ENCODE measurements at regions not wholly inside any gene's neighbourhood (a gene's known extent, or its start where the extent isn't known, plus 50 kb on each side); places are given as distances from the start of the nearest gene placed in this dataset.

DNA sequence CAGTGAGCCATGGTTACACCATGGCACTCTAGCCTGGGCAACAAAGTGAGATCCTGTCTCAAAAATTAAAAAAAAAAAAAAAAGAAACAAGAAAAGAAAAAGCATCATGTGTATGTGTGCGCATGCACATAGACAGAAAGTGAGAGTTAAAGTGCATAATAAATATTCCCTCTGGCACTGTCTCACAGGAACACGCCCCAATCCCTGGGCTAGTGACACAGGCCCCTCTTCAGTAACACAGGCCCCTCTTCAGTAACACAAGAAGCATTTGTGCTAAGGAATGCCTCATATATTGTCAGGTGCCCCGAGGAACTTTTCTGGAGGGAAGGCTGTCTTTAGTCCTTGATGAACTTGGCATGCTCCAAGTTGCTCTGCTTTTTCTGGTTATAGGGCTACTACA is 57.5 kb downstream of the RPL27A start:
- no peak overlapping the region for H3K4me2 ChIP-seq (ENCODE audit: low read length)
- no peaks in the 10 kb centered on the region for H3K27me3 ChIP-seq (ENCODE audit: control insufficient read depth, insufficient read depth, low read length)
- no peaks in the 10 kb centered on the region for H3K4me1 ChIP-seq (ENCODE audit: control insufficient read depth, insufficient read depth, low read length)
- H3K4me3 ChIP-seq (ENCODE audit: low read length): no peak overlapping the region
- H3K9ac ChIP-seq (ENCODE audit: low read depth, low read length): no peak overlapping the region
- peaks cover 7% of the 10 kb centered on the region for H3K36me3 ChIP-seq (ENCODE audit: insufficient read depth, low read length)
- no peaks in the 10 kb centered on the region for H3K9me3 ChIP-seq (replicated peaks; ENCODE audit: low read length)

- H3K36me3 ChIP-seq (ENCODE audit: insufficient read depth, low read length): peaks cover 6% of the 10 kb centered on the region
Measured at GRCh38 chr11:8744423-8744822, 61.8 kb downstream of the RPL27A start.

DNA sequence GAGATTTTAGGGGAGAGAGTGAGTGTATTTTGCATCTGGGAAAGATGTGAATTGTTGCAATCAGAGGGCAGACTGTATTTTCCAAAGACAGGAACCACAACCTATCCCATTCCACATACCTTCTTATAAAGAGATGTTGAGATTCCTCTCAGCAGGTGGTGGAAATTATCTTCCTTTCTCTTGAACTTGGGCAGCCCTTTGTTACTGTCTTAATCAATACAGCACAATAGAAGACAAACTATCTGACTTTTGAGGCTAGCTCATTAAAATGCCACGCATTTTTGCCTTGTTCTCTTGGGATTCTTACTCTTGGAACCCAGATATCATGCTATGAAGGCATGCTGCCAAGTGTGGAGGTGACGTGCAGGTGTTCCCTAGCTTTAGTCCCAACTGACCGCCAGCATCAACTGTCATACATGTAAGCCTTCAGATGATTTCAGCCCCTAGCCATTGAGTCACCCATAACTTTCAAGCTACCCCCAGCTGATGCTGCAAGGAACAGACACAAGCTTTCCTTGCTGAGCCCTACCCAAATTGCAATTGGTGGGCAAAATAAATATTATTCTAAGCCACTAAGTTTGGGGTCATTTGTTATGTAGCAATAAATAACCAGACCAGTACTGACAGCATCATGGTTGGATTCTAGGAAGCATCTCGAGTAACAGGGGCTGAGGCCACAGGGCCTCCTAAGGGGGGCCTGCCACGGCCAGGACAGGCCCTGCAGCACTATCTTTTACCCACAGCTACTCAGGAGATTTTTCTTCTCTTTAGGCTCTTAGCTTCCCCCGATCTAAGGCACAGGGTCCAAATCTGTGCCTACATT is 63.0 kb downstream of the RPL27A start:
- Histone ChIP-seq H3K27me3 (ENCODE audit: control insufficient read depth, insufficient read depth, low read length) (no peaks in the 10 kb centered on the region), H3K9ac (ENCODE audit: low read depth, low read length) (no peak overlapping the region), H3K4me1 (ENCODE audit: control insufficient read depth, insufficient read depth, low read length) (no peaks in the 10 kb centered on the region), H3K9me3 (replicated peaks; ENCODE audit: low read length) (no peaks in the 10 kb centered on the region), H3K4me2 (ENCODE audit: low read length) (no peak overlapping the region), H3K4me3 (ENCODE audit: low read length) (no peak overlapping the region), H3K36me3 (ENCODE audit: insufficient read depth, low read length) (peaks cover 7% of the 10 kb centered on the region)

More at GRCh38 chr11:8744423-8744822, 61.8 kb downstream of the RPL27A start:
- Histone ChIP-seq H3K9me3 (replicated peaks; ENCODE audit: low read length) (no peaks in the 10 kb centered on the region), H3K4me3 (ENCODE audit: low read length) (no peak overlapping the region), H3K9ac (ENCODE audit: low read depth, low read length) (no peak overlapping the region), H3K27me3 (ENCODE audit: control insufficient read depth, insufficient read depth, low read length) (no peaks in the 10 kb centered on the region), H3K4me1 (ENCODE audit: control insufficient read depth, insufficient read depth, low read length) (no peaks in the 10 kb centered on the region), H3K4me2 (ENCODE audit: low read length) (no peak overlapping the region)

DNA sequence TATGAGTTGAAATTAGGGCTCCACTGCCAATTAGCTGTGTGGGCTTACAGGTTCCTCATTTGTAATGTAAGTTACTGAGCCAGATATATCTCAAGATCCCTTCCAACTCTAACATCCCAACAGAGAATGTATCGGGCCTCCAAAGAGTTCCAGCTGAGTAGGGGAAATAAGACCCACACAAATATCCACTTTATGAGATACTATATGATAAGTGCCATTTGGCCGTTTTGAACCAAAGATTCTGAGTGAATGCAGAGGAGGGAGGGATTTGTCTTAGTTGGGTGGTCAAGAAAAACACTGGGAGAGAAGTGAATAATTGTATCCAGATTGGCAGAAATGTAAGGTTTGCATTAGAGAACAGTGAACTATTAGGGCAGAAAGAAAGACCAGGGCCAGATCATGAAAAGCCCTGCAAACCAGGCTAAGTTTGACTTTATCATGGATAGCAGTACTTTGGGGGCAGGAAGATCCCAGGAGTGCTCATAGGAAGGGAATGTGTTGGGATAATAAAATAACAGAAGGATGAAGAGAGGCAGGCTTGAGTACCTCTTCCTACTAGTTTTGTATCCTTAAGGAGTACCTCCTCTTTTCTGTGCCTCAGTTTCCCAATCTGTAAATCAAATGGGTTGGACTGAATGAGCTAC is 63.9 kb downstream of the RPL27A start:
- Histone ChIP-seq H3K9me3 (replicated peaks; ENCODE audit: low read length) (no peaks in the 10 kb centered on the region), H3K4me1 (ENCODE audit: control insufficient read depth, insufficient read depth, low read length) (no peaks in the 10 kb centered on the region), H3K4me2 (ENCODE audit: low read length) (no peak overlapping the region), H3K9ac (ENCODE audit: low read depth, low read length) (no peak overlapping the region), H3K4me3 (ENCODE audit: low read length) (no peak overlapping the region), H3K36me3 (ENCODE audit: insufficient read depth, low read length) (peaks cover 7% of the 10 kb centered on the region), H3K27me3 (ENCODE audit: control insufficient read depth, insufficient read depth, low read length) (no peaks in the 10 kb centered on the region)

GRCh38 chr11:8747173-8747572 is 64.6 kb downstream of the RPL27A start:
- Histone ChIP-seq H3K27me3 (ENCODE audit: control insufficient read depth, insufficient read depth, low read length) (no peaks in the 10 kb centered on the region), H3K4me2 (ENCODE audit: low read length) (no peak overlapping the region), H3K4me1 (ENCODE audit: control insufficient read depth, insufficient read depth, low read length) (no peaks in the 10 kb centered on the region), H3K9ac (ENCODE audit: low read depth, low read length) (no peak overlapping the region), H3K9me3 (replicated peaks; ENCODE audit: low read length) (no peaks in the 10 kb centered on the region), H3K4me3 (ENCODE audit: low read length) (no peak overlapping the region), H3K36me3 (ENCODE audit: insufficient read depth, low read length) (peaks cover 7% of the 10 kb centered on the region)

GRCh38 chr11:8748317-8748716 is 65.7 kb downstream of the RPL27A start:
- Histone ChIP-seq H3K9ac (ENCODE audit: low read depth, low read length) (no peak overlapping the region), H3K9me3 (replicated peaks; ENCODE audit: low read length) (no peaks in the 10 kb centered on the region), H3K4me2 (ENCODE audit: low read length) (no peak overlapping the region), H3K4me3 (ENCODE audit: low read length) (no peak overlapping the region), H3K4me1 (ENCODE audit: control insufficient read depth, insufficient read depth, low read length) (no peaks in the 10 kb centered on the region), H3K36me3 (ENCODE audit: insufficient read depth, low read length) (peaks cover 7% of the 10 kb centered on the region), H3K27me3 (ENCODE audit: control insufficient read depth, insufficient read depth, low read length) (no peaks in the 10 kb centered on the region)

DNA sequence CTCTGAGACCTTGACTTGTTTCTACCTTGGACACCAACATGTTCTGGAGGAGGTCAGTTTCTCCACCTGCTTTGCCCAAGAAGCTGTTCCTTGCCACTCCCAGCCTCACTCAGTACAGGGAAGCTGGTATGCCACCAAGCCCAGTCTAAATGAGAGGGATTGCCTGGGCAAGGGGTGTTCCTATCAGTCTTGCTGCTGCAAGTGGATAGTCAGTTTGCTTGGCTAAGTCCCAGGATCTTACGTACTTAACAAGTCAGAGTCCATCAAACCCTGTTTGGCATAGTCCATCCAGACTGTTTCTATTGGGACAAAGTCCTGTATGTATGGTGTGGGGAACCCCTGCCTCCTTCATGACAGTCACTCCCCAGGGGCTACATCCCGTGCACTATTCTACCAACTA is 66.6 kb downstream of the RPL27A start:
- Histone ChIP-seq H3K9ac (ENCODE audit: low read depth, low read length) (no peak overlapping the region), H3K27me3 (ENCODE audit: control insufficient read depth, insufficient read depth, low read length) (no peaks in the 10 kb centered on the region), H3K36me3 (ENCODE audit: insufficient read depth, low read length) (peaks cover 7% of the 10 kb centered on the region), H3K4me3 (ENCODE audit: low read length) (no peak overlapping the region), H3K4me1 (ENCODE audit: control insufficient read depth, insufficient read depth, low read length) (no peaks in the 10 kb centered on the region), H3K9me3 (replicated peaks; ENCODE audit: low read length) (no peaks in the 10 kb centered on the region), H3K4me2 (ENCODE audit: low read length) (no peak overlapping the region)

- Histone ChIP-seq H3K9ac (ENCODE audit: low read depth, low read length) (no peak overlapping the region), H3K27me3 (ENCODE audit: control insufficient read depth, insufficient read depth, low read length) (no peaks in the 10 kb centered on the region), H3K4me3 (ENCODE audit: low read length) (no peak overlapping the region), H3K9me3 (replicated peaks; ENCODE audit: low read length) (no peaks in the 10 kb centered on the region), H3K4me2 (ENCODE audit: low read length) (no peak overlapping the region), H3K36me3 (ENCODE audit: insufficient read depth, low read length) (peaks cover 6% of the 10 kb centered on the region), H3K4me1 (ENCODE audit: control insufficient read depth, insufficient read depth, low read length) (peaks cover 17% of the 10 kb centered on the region)
Measured at GRCh38 chr11:8754241-8754640, 71.6 kb downstream of the RPL27A start.

DNA sequence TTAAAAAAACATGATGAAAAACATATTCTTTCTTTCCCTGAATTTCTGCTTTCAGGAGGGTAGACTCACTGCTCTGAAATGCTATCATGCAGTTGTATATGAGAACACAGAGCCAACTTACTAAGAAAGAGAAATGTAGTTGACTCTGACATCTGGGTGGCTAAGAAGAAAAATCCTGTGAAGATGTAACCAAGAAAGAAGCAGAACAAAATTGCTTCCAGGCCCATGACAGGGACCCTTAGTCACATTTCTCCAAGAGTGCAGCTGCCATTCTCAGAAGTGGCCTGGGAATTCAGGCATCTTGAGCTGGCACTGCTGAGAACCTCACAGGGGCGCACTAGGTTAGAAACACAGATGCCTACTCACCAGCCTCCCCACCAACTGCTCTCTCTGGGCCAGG is 73.6 kb downstream of the RPL27A start:
- no peak overlapping the region for H3K4me2 ChIP-seq (ENCODE audit: low read length)
- H3K27me3 ChIP-seq (ENCODE audit: control insufficient read depth, insufficient read depth, low read length): no peaks in the 10 kb centered on the region
- peaks cover 3% of the 10 kb centered on the region for H3K36me3 ChIP-seq (ENCODE audit: insufficient read depth, low read length)
- H3K4me1 ChIP-seq (ENCODE audit: control insufficient read depth, insufficient read depth, low read length): peaks cover 17% of the 10 kb centered on the region
- no peaks in the 10 kb centered on the region for H3K9me3 ChIP-seq (replicated peaks; ENCODE audit: low read length)
- H3K4me3 ChIP-seq (ENCODE audit: low read length): no peak overlapping the region
- no peak overlapping the region for H3K9ac ChIP-seq (ENCODE audit: low read depth, low read length)

- Histone ChIP-seq H3K4me1 (ENCODE audit: control insufficient read depth, insufficient read depth, low read length) (peaks cover 17% of the 10 kb centered on the region), H3K36me3 (ENCODE audit: insufficient read depth, low read length) (peaks cover 3% of the 10 kb centered on the region), H3K9me3 (replicated peaks; ENCODE audit: low read length) (no peaks in the 10 kb centered on the region), H3K9ac (ENCODE audit: low read depth, low read length) (no peak overlapping the region), H3K27me3 (ENCODE audit: control insufficient read depth, insufficient read depth, low read length) (no peaks in the 10 kb centered on the region), H3K4me2 (ENCODE audit: low read length) (no peak overlapping the region), H3K4me3 (ENCODE audit: low read length) (no peak overlapping the region)
Measured at GRCh38 chr11:8757047-8757446, 74.5 kb downstream of the RPL27A start.

- no peak overlapping the region for H3K4me2 ChIP-seq (ENCODE audit: low read length)
- H3K9me3 ChIP-seq (replicated peaks; ENCODE audit: low read length): no peaks in the 10 kb centered on the region
- H3K27me3 ChIP-seq (ENCODE audit: control insufficient read depth, insufficient read depth, low read length): no peaks in the 10 kb centered on the region
- peaks cover 3% of the 10 kb centered on the region for H3K36me3 ChIP-seq (ENCODE audit: insufficient read depth, low read length)
- peaks cover 17% of the 10 kb centered on the region for H3K4me1 ChIP-seq (ENCODE audit: control insufficient read depth, insufficient read depth, low read length)
- no peak overlapping the region for H3K4me3 ChIP-seq (ENCODE audit: low read length)
- H3K9ac ChIP-seq (ENCODE audit: low read depth, low read length): no peak overlapping the region
Measured at GRCh38 chr11:8757533-8757932, 74.9 kb downstream of the RPL27A start.

Data from skeletal muscle satellite cell (primary cell).